HTR-8/SVneo (cell line): ENCODE measurements at regions not wholly inside any gene's neighbourhood (a gene's known extent, or its start where the extent isn't known, plus 50 kb on each side); places are given as distances from the start of the nearest gene placed in this dataset.

Experiments
- DNase-seq: peaks from one replicate; pipeline ENCODE4 v3.0.0; 2011; ENCODE audit warnings: low spot score, mixed read lengths; ENCODE audit not compliant: insufficient read length
- FAIRE-seq: peaks from 2 replicates; lab custom pipeline; 2011; peaks lifted over from hg19 to GRCh38; lab: Jason Lieb, UNC

DNA sequence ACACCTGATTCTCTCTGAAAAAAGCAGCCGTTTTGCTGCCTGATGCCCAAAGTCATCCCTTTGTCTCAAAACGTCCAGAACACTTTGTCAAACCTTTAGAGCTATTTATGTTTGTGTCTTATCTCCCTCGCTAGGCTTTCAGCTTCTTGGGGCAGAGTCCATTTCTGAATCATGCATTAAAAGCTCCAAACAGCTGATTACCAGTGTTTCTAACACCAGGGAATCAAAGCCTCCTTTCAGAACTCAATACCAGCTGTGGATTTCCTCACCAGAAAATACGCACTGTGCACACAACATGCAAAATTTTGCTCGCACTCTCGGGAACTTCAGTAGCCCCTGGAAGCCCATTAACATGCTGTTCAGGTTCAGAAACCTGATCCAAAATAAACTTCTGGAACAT is 333.3 kb downstream of the HACE1 start:
- FAIRE-seq (no peak), DNase-seq (no peak)

DNA sequence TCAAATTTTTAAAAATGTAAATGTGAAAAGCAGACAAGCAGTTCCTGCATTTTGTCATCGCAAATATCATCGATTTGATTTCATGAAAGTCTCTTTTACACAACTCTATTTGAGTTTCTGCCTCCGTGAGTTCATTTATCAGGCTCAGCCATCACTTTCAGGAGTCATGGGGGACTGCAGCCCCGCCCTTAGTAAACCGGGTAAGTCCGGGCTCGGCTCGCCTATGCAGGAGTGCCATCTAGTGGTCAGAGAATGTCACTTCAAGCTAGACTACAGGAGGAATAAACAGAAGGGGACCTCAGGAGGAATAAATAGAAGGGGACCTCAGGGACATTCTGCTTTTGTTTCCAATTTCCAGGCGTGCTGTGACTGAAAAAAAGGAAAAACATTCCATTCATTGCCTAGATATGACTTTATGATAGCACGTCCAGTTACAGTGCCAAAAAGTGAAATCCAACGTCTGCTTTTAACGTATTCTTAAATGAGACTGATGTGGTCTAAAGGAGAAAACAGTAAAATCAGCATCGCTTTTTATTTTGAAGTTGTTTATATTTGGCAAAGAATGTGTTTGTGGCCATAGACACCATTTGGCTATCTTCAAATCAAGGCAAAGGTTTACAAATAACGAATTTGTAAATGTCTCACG is 333.9 kb downstream of the HACE1 start:
- FAIRE-seq: no peak
- DNase-seq: peak; percentile 52

DNA sequence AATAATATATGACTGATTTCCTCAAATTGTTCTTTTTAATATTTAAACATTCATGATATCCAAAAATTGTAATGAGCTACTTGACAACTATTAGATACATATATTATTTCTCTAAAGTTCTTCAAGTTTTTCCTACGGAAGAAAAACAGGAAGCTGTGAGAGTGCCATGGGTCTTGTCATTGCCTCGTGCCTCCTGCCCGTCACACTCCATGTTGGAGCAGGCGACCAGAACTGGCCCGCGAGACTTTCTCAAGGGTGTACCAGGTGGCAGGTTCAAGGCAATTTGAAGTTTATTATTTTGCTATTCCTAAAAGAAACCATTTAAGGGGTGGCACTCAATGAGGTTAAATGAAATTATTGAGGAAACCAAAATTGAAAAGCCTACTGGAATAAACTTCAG is 337.2 kb downstream of the HACE1 start:
- DNase-seq (no peak), FAIRE-seq (no peak)

DNA sequence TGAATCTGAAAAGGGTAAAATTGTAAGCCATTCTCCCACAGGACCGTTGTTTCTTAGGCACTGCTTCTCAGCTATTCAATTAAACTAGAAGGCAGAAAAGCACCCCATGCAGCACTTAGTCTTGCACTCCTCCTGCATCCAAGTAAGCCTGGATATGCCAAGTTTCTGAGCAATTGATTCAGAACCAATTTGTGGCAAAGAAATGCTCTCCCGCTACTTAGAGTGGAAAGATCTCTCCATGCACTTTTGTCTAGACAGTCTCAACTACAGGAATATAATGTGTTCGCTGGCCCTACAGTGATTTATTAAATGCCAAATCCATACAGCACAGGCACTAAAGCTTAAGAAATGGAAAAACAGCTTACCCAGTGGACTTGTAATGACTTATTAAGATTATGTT is 338.5 kb downstream of the HACE1 start:
- FAIRE-seq: no peak
- no peak for DNase-seq

DNA sequence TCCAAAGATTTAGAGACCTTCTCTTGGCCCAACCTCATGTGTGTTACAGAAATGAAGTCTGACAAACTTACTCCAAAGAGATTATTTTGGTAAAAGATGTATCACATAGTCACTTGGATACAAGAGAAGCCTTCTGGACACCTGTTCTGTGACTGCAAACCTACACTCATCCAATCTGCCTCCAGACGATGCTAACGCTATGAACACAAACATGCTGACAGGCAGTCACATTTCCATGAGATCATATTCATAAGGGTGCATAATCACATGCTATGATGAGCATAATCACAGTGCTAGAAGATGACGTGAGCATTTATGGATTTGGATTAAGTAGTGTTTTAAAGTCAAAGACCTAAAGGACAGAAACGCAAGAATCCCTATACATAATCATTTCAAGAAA is 340.2 kb downstream of the HACE1 start:
- FAIRE-seq (no peak), DNase-seq (no peak)

DNA sequence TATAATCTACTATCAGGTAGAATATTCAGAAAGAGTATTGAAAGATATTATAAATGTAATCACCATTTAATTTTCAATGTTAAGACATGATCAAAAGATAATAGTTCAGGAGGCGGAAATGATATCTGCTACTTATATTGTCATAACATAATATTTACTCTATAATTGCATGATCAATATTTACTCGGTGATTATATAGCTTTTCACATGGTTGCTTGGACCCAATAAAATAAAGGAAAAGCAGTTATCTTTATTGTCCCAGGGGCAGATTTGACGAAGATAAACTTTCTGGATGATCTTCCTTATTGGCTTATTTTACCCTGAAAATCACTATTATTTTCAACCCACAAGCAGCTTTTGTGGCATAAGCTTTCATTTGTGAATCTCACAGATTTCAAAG is 350.4 kb downstream of the HACE1 start:
- DNase-seq (no peak), FAIRE-seq (no peak)

DNA sequence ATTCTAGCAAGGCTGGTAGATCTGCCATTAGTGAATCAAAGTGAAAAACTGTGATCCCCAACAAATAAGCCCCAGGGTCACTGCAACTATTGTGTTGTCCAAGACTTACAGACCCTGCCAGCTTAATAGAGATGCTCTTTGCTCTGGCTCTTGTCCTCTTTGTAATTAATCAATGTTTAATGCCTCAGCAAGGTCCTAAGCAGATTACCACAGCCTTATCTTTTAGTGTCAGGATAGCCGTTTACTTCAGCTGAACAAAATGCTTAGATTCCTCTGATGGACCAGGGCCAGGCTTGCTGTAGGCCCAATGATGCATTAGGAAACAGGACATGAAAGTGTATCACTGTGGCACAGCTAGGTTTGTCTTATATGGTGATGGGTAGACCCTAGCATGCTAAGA is 353.3 kb downstream of the HACE1 start:
- FAIRE-seq: no peak

DNA sequence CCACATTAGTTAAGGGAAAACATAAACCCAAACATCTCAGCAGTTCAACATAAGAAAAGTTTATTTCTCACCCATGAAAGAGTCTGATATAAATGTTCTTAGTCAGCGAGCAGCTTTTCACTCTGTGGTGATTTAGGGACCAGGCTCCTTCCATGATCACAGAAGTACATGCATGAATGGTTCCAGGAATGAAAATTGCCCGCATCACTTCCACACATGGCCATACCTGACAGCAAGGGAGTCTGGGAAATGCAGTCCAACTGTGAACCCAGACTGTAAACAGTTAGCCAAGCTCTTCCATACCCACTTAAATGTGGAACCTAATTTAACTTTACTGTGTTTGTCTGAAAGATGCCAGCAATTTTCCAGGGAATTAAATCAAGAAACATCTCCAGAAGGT is 353.9 kb downstream of the HACE1 start:
- FAIRE-seq (no peak), DNase-seq (no peak)

More for the DNA sequence above, 353.3 kb downstream of the HACE1 start:
- no peak for DNase-seq

DNA sequence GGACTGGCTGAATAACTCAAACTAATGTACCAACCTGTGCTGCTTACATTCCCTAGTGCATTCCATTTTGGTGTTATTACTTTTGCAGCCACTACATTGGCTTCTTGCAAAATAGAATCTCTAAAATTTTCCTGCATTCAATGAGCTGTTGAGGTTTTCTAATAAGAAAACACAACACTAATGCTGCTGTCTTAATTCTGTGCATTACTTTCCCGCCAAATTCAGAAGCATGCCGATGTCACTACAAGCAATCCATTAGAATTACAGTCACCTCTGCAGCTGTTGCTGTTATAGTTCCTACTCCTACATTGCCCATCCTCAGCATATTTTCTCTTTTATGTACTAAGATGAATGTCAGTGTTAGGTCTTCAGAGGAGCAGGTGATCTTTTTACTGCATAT is 359.5 kb downstream of the HACE1 start:
- DNase-seq (no peak), FAIRE-seq (no peak)

DNA sequence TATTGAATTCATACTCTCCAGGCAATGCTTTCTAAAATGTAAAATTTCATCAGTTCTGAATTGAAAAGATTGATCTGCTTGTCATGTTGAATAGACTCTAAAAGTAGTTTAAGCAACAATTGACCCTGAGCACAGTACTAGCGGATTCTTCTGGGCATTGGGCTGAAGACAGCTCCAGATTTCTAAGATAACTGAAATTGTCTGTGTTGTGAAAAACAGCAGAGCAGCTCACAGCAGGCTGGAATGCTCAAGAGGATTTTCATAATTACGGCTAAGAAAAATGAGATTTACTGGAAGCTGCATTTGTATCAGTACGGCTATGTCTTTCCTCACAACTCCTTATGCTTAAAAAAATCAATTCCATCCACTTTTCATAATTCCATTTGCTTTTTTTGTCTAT is 373.7 kb downstream of the HACE1 start:
- FAIRE-seq (no peak), DNase-seq (no peak)

DNA sequence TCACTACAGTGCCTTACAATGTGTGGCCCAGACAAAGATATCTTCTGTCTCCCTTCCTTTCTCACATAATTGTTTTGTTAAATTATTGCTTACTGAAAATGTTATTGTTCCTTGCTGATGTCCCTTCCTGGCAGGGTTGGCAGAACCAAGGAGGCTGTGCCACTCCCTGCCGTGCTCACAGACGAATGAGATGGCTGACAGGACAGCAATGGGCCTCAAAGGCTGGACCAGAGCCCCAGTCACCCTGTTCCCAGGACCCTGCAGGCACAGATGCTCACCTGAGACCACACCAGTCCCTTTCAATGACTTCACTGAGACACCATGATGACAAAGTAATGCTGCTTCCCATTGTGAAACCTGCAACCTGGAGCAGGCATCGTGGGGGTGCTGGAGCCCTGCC is 375.1 kb downstream of the HACE1 start:
- FAIRE-seq: no peak
- no peak for DNase-seq

DNA sequence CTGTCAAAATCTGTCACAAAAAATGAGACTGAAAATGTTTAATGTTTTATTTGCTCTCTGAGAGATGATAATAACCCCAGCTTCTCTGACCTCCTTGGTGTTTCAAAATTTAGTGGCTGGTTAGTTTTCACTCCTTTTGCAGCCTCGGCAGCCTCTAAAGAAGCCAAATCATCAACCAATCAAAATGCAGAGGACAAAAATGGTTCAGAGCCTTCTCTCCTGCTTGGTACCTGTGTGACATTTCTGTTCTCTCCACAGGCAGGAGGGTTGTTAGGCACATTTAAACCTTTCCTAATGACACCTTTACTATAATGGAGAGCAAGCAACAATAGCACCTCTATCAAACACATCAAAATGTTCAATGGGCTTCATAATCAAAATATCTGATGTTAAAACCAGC is 375.5 kb downstream of the HACE1 start:
- no peak for DNase-seq
- no peak for FAIRE-seq

DNA sequence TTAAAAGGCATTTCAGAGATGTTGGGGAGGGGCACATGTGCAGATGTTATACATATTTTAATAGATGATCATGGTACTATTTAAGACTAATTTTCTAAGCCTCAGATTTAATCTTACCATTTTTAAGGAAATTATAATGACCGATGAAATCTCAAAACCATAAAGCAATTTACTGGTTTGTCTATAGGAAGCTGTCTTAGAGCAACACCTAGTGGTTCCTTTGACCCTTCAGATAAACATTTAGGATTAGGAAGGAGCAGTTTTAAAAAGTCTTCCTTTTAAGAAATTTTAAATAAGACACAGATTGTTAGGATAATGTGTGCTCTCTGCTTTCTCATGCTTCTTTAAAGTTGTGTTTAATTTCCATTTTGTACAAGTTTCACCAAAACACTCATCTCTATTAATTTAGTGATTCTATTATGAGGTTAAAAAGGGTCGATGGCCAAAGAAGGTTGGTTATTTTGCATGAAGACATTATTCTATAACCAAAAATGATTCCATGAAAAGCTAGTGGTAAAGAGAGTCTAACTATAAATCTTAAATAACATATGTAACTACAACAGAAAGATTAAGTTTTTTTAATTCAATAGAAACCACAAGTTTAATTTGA is 376.4 kb downstream of the HACE1 start:
- DNase-seq: peak; percentile 19
- FAIRE-seq: no peak

DNA sequence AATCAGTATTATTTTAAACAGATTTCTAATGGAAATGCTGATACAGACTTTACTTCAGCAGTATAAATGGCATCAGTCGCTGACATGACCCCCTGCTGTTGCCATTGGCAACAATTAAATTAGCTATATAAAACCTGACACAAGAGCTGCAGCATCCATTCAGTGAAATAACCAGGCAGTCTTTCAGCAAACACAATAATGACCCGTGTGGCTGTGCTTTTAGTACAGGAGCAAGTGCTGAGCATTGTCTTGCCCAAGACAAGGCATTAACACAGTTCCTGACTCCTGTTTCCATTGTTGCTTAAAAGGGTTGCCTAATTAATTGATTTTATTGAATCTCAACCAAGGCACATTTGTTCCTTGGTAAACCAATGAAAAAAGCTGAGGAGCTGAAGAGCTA is 382.1 kb downstream of the HACE1 start:
- DNase-seq (no peak), FAIRE-seq (no peak)

DNA sequence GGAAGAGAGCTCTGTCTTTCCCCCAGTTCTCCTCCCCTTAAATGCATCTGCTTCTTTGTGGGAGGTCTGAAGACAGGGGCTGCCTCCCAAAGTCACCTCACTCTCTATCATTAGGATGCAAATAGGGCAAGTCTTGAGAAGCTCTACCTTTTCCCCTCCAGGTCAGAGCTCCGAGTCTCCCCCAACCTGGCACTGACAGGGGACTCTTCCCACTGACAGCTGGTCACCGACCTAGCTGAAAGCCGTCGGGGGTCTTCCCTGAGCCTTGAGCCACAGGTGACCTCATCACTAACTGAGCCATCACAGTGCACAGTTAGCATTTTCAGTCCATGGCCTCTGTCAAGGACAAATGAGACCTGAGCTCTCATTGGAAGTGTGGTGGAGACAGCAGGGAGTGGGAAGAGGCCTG is 386.7 kb downstream of the HACE1 start:
- DNase-seq (no peak), FAIRE-seq (no peak)

DNA sequence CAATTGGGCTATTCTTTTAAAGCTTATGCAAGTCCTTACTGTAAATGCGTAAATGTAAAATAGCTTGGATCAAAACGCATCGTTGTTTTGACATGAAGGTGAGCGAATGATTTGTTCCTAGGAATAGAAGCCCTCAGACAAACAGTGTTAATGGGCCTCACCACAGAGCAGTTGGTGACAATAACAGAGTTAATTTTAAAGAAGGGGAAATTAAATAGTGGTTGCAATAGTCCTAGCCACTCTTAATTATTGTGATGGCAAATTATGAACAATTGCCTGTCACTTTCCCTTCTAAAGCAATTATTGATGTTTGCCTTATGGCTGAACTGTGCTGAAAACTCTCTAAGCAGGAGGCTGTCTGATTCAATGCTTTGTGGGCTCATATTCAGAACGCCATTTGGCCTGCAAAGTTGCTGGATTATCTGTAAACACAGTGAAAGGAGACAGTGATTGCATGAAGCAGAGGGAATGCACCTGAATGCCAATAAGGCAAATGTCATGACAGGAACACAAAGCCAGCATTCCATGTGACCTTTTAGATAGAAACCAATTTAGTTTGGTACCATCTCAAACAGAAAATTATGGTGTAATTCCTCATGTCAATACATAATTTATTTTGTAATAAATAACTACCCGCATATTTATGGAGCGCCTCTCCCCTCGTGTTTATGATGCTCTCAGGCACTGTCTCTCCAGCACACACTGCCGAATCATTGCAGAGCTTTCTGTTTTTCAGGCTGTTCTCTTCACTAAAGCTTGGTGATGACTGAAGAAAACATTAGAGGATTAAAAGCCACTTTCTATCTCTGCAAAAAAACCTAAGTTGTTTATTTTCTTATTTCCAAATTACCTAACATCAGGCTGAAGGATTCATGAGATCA is 387.5 kb downstream of the HACE1 start:
- DNase-seq (no peak), FAIRE-seq (no peak)

DNA sequence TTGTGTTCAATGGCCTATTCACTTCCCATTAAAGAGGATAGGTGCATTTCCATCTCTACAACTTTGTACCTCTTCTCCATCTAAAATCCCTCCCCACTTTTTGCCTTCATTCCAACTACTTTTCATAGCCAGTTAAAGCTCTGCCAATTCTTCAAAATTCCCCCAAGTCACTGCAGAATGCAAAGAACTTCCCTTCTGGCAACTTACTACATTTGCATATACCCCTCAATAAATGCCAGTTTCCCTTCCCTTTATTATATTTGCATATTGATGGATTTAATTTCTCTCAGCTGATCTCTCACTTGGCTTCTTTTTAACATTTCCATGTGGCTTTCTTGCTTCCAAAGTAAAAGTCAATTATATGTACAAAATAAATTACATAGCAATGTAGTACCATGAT is 393.4 kb downstream of the HACE1 start:
- no peak for FAIRE-seq
- no peak for DNase-seq

DNA sequence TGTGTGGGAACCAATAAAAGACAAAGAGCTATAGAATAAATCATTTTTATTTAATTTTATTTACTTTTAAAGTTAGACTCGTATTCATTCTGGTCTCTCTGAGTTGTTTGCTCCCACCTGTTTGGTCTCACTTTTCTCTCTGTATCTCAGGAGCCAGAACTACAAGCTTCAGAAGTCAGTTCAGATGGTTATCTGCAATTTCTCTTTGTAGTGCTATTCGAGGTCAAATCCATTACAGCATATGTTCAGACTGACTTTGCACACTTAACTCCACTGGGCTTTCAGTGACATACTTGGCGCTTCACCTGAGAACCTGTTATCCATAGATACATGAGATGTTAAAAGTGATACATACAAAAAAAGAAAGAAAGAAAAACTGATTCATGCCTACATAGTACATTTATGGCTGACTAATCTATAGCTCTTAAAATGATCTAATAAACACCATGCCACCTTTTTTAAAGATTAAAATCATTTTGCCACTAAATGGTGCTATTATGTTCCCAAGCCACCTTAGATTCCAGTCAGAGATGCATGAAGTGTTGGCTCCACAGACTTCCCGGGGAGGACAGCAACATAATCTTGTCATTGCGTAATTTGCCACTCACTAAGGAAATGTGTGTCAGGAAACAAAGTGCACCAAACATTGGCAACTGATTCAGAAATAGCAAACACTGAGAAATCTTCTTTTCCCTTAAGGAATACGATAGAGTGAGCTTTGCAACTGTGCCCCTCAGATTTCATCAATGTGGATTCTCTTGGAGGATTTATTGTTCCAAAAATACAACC is 396.7 kb downstream of the HACE1 start:
- FAIRE-seq (no peak), DNase-seq (peak; percentile 3)

DNA sequence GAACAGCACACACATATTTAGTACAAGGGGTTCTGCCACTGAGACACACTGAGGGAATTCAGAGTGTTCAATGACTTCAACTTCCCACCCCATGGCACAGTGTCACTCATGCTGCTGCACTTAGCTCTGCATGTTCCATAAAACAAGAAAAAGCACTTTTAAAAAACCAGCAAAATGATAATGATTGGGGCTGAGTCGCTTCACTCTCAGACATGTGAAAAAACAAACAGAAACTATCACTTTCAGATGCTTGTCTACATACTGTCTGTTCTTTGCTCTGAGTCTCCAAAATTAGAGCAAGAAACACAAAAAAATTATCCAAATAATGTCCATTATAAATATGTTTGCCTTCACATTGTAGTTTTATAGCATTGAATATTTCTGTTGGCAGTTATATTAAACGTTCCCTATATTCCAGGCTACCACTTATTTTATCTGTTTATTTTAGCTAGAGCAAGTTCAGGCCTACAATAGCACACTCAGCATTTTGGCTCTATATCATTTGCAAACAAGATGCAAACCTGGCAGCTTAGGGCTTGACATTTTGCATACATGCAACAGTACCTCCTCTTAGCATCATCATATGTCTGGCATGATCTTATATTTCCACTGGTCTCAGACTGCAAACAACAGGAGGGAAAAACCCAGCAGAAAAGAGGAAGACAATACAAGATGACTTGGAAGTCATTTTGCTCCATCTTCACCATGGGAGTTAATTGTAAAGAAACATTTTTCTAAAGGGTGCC is 398.8 kb downstream of the HACE1 start:
- FAIRE-seq: no peak

DNA sequence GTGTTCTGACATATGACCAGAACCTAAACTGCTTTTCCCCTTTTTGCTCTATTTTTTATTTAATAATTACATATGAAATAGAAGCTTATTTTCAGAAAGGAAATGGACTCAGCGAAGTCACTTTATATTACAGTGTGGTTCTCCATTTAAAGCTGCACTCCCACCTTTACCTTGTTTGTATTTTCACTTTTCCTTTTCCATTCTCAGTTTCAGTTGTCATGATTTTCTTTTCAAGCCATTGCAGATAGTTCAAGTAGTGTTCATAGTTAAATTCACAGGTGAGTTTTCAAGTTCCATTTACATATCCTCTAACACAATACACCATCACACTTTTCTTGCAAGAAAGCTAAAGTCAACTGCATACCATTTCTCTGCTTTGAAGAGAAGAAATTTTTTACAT is 400.2 kb downstream of the HACE1 start:
- no peak for DNase-seq
- no peak for FAIRE-seq

More for the DNA sequence above, 398.8 kb downstream of the HACE1 start:
- DNase-seq: no peak
